Lung (tissue), 11 donors: ENCODE measurements at regions not wholly inside any gene's neighbourhood (a gene's known extent, or its start where the extent isn't known, plus 50 kb on each side); places are given as distances from the start of the nearest gene placed in this dataset.

Source experiments
- ATAC-seq: fragments of 200-7000 bp; cut with Tn5 transposase; one replicate; pipeline ENCODE4 v1.9.1; 2020; ENCODE audit warnings: moderate number of reproducible peaks; ENCODE audit not compliant: insufficient read depth, low FRiP score
- DNase-seq, 3 donors: peaks; one replicate each; pipeline ENCODE4 v3.0.0-alpha.2; 2013 to 2017
- H3K27ac ChIP-seq, 2 donors: one replicate each; pipeline ENCODE4 v1.5.1; 2013; ENCODE audit warnings: mild to moderate bottlenecking in 2 of 2, moderate library complexity in 2 of 2, control low read depth in 1 of 2, inconsistent platforms in 1 of 2, low read depth in 1 of 2, low read length in 1 of 2
- H3K27me3 ChIP-seq, 3 donors: one replicate each; pipeline ENCODE4 v1.5.1; 2013; ENCODE audit warnings: low read length in 2 of 3; ENCODE audit not compliant: control insufficient read depth in 3 of 3, insufficient read depth in 3 of 3
- H3K36me3 ChIP-seq, 4 donors: one replicate each; pipeline ENCODE4 v1.5.1; 2013; ENCODE audit warnings: low read length in 4 of 4, mild to moderate bottlenecking in 1 of 4, moderate library complexity in 1 of 4; ENCODE audit not compliant: control insufficient read depth in 4 of 4, insufficient read depth in 4 of 4
- H3K4me1 ChIP-seq, 5 donors: one replicate each; pipeline ENCODE4 v1.5.1; 2013; ENCODE audit warnings: low read length in 5 of 5, mild to moderate bottlenecking in 2 of 5, moderate library complexity in 1 of 5; ENCODE audit not compliant: control insufficient read depth in 5 of 5, insufficient read depth in 5 of 5
- H3K4me3 ChIP-seq: one replicate; pipeline ENCODE4 v1.5.1; 2013; ENCODE audit warnings: mild to moderate bottlenecking, control low read depth, moderate library complexity
- H3K9ac ChIP-seq, 2 donors: one replicate each; pipeline ENCODE4 v1.5.1; 2013; ENCODE audit warnings: low read length in 2 of 2, control low read depth in 1 of 2; ENCODE audit not compliant: insufficient read depth in 1 of 2
- H3K9me3 ChIP-seq, 4 donors: one replicate each; pipeline ENCODE4 v1.5.1; 2013; ENCODE audit warnings: low read length in 3 of 4, mild to moderate bottlenecking in 1 of 4, moderate library complexity in 1 of 4; ENCODE audit not compliant: control insufficient read depth in 4 of 4, insufficient read depth in 3 of 4
- WGBS, 2 donors: extraction: QIAGEN DNeasy Blood & Tissue Kit; methylation state at CpG; one replicate each; pipeline ENCODE4 v1.1.7; 2013; 5-methylcytosine and 5-hydroxymethylcytosine counted together
- TF ChIP-seq, protein P1 (sequence below): IDR thresholded peaks from 2 replicates; pipeline ENCODE4 v1.5.1; 2012; ENCODE audit warnings: mild to moderate bottlenecking; ENCODE audit errors: control extremely low read depth, extremely low read depth
- donor health status: control.
- donor health status: control.
- donor health status: Bipolar disorder and iron deficiency.
- donor health status: healthy.
- donor health status: DM: yes; HTN: yes; CAD: no.

DNA sequence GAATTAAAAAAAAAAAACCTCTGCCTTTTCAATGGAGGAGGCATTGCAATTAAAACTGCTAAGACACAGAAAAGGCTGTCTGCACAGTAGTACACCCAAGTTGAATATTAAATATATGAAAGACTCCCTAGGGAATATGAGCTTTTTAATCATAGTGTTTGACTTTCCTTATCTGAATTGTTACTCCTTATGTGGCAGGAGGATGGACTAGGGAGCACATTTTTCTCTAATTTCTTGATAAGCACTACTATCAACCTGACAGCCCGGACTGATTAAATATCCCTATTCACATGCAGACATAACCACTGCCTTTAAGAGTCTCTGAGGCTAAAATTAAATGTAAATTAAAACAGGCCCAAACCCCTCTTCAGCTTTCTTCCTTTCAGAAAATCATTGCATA lies 428.6 kb upstream of the GJE1 start:
- Histone ChIP-seq H3K27me3 (peaks cover 0 to 2% (median 0%) of the 10 kb centered on the region in 3 donors), H3K9ac (no peak overlapping the region), H3K4me3 (no peak overlapping the region), H3K9me3 (peaks cover 0 to 2% (median 0%) of the 10 kb centered on the region in 4 donors), H3K4me1 (peaks cover 0 to 5% (median 3%) of the 10 kb centered on the region in 5 donors), H3K36me3 (no peaks in the 10 kb centered on the region), H3K27ac (no peak overlapping the region)
- TF ChIP-seq, protein P1, sequence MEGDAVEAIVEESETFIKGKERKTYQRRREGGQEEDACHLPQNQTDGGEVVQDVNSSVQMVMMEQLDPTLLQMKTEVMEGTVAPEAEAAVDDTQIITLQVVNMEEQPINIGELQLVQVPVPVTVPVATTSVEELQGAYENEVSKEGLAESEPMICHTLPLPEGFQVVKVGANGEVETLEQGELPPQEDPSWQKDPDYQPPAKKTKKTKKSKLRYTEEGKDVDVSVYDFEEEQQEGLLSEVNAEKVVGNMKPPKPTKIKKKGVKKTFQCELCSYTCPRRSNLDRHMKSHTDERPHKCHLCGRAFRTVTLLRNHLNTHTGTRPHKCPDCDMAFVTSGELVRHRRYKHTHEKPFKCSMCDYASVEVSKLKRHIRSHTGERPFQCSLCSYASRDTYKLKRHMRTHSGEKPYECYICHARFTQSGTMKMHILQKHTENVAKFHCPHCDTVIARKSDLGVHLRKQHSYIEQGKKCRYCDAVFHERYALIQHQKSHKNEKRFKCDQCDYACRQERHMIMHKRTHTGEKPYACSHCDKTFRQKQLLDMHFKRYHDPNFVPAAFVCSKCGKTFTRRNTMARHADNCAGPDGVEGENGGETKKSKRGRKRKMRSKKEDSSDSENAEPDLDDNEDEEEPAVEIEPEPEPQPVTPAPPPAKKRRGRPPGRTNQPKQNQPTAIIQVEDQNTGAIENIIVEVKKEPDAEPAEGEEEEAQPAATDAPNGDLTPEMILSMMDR, result no peak
- ATAC-seq (no peak), DNase-seq (no peak)
- 57 to 83% methylated on average over 1 of the region's 1 CpG for WGBS, 2 donors

DNA sequence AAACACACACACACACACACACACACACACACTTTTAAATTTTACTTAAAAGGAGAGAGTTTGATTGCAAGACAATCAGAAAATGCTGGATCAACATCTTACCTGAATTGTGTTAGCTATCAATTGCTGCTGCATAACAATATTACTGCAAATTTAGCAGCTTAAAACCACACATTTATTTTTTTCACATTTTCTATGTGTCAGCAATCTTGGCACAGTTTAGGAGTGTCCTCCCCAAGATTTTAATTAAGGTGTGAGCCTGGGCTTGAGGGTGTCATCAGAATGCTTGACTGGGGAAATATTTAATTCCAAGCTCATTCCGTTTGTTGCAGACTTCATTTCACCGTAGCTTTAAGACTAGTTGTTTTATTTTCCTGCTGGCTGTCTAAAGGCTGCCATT lies 431.0 kb upstream of the GJE1 start:
- ATAC-seq (no peak), DNase-seq (no peak)
- Histone ChIP-seq H3K4me3 (no peak overlapping the region), H3K27ac (no peak overlapping the region), H3K27me3 (peaks cover 0 to 2% (median 0%) of the 10 kb centered on the region in 3 donors), H3K9ac (no peak overlapping the region), H3K36me3 (no peaks in the 10 kb centered on the region), H3K9me3 (no peaks in the 10 kb centered on the region), H3K4me1 (peaks cover 0 to 5% (median 3%) of the 10 kb centered on the region in 5 donors)
- TF ChIP-seq, protein P1, result no peak
- 87 to 90% methylated on average over 2 of the region's 2 CpGs for WGBS, 2 donors

- WGBS, 2 donors, result 56 to 81% methylated on average over 2 of the region's 2 CpGs
- H3K36me3 ChIP-seq, result no peaks in the 10 kb centered on the region
Observed at GRCh38 chr6:141700819-141701218, 431.9 kb upstream of the GJE1 start.

More at GRCh38 chr6:141700819-141701218, 431.9 kb upstream of the GJE1 start:
- H3K9me3 ChIP-seq, result no peaks in the 10 kb centered on the region
- peaks cover 0 to 2% (median 0%) of the 10 kb centered on the region in 3 donors for H3K27me3 ChIP-seq
- H3K9ac ChIP-seq, result no peak overlapping the region
- ATAC-seq (no peak), DNase-seq (peak in 2 of 3 donors; percentile 6 to 40)
- H3K27ac ChIP-seq, result no peak overlapping the region
- H3K4me1 ChIP-seq, result peaks cover 0 to 5% (median 3%) of the 10 kb centered on the region in 5 donors
- TF ChIP-seq, protein P1, result no peak
- no peak overlapping the region for H3K4me3 ChIP-seq
